Neutrophil (primary cell): ENCODE measurements at regions not wholly inside any gene's neighbourhood (a gene's known extent, or its start where the extent isn't known, plus 50 kb on each side); places are given as distances from the start of the nearest gene placed in this dataset.

Experiments used
- H3K27ac ChIP-seq: fragments of 200-600 bp; sonication (generic); 2 replicates; pipeline ENCODE4 v1.5.1; 2016; ENCODE audit warnings: mild to moderate bottlenecking, moderate library complexity
- H3K27me3 ChIP-seq: fragments of 200-600 bp; sonication (generic); 2 replicates; pipeline ENCODE4 v1.6.0; 2016; ENCODE audit warnings: mild to moderate bottlenecking
- H3K36me3 ChIP-seq: fragments of 200-600 bp; sonication (generic); 2 replicates; pipeline ENCODE4 v1.5.1; 2017
- H3K4me1 ChIP-seq, 2 experiments: fragments of 200-600 bp in 1 of 2; sonication (generic) in 1 of 2; 1 replicate in 1 of 2; 2 replicates in 1 of 2; pipeline versions ENCODE4 v1.5.1 to v1.6.1; 2013 to 2016; ENCODE audit warnings: low read depth in 1 of 2, low read length in 1 of 2, mild to moderate bottlenecking in 1 of 2, moderate library complexity in 1 of 2; ENCODE audit not compliant: control insufficient read depth in 1 of 2, insufficient read depth in 1 of 2
- H3K4me3 ChIP-seq, 2 experiments: fragments of 200-600 bp in 1 of 2; sonication (generic) in 1 of 2; 1 replicate in 1 of 2; 2 replicates in 1 of 2; pipeline ENCODE4 v1.5.1; 2013 to 2016; ENCODE audit warnings: low read depth in 1 of 2, low read length in 1 of 2, mild to moderate bottlenecking in 1 of 2, moderate library complexity in 1 of 2
- H3K9me3 ChIP-seq: fragments of 200-600 bp; sonication (generic); 2 replicates; pipeline ENCODE4 v1.5.1; 2016
- CTCF ChIP-seq: fragments of 200-600 bp; sonication (generic); IDR thresholded peaks from 2 replicates; pipeline ENCODE4 v1.5.1; 2016; ENCODE audit warnings: antibody characterized with exemption

GRCh38 chr6:119587537-119587936 is 238.0 kb upstream of the MAN1A1 start:
- Histone ChIP-seq H3K4me1 (no peaks in the 10 kb centered on the region), H3K27ac (no peak overlapping the region), H3K27me3 (no peaks in the 10 kb centered on the region), H3K4me3 (no peak overlapping the region), H3K9me3 (no peaks in the 10 kb centered on the region), H3K36me3 (no peaks in the 10 kb centered on the region)
- no peak for TF ChIP-seq CTCF

- no peaks in the 10 kb centered on the region for H3K27me3 ChIP-seq
- H3K27ac ChIP-seq, result no peak overlapping the region
- no peak for TF ChIP-seq CTCF
- H3K4me3 ChIP-seq, result no peak overlapping the region
- H3K9me3 ChIP-seq, result no peaks in the 10 kb centered on the region
- H3K4me1 ChIP-seq, result no peaks in the 10 kb centered on the region
- H3K36me3 ChIP-seq, result no peaks in the 10 kb centered on the region
Observed at GRCh38 chr6:119586250-119586882, 236.8 kb upstream of the MAN1A1 start.

- H3K27ac ChIP-seq, result no peak overlapping the region
- no peaks in the 10 kb centered on the region for H3K36me3 ChIP-seq
- no peaks in the 10 kb centered on the region for H3K4me1 ChIP-seq
- no peak for TF ChIP-seq CTCF
- H3K9me3 ChIP-seq, result no peaks in the 10 kb centered on the region
- H3K27me3 ChIP-seq, result no peaks in the 10 kb centered on the region
- no peak overlapping the region for H3K4me3 ChIP-seq
Observed at GRCh38 chr6:119584088-119584487, 234.5 kb upstream of the MAN1A1 start.

GRCh38 chr6:119581220-119581619 is 231.7 kb upstream of the MAN1A1 start:
- no peaks in the 10 kb centered on the region for H3K9me3 ChIP-seq
- H3K4me1 ChIP-seq, result no peaks in the 10 kb centered on the region
- no peak for TF ChIP-seq CTCF
- H3K4me3 ChIP-seq, result no peak overlapping the region
- no peaks in the 10 kb centered on the region for H3K27me3 ChIP-seq
- no peak overlapping the region for H3K27ac ChIP-seq
- H3K36me3 ChIP-seq, result no peaks in the 10 kb centered on the region

- TF ChIP-seq CTCF, result no peak
- Histone ChIP-seq H3K27me3 (no peaks in the 10 kb centered on the region), H3K27ac (no peak overlapping the region), H3K36me3 (no peaks in the 10 kb centered on the region), H3K9me3 (no peaks in the 10 kb centered on the region), H3K4me1 (no peaks in the 10 kb centered on the region), H3K4me3 (no peak overlapping the region)
Observed at GRCh38 chr6:119575721-119576120, 226.2 kb upstream of the MAN1A1 start.

- no peaks in the 10 kb centered on the region for H3K9me3 ChIP-seq
- no peak overlapping the region for H3K4me3 ChIP-seq
- no peak for TF ChIP-seq CTCF
- no peaks in the 10 kb centered on the region for H3K36me3 ChIP-seq
- no peak overlapping the region for H3K27ac ChIP-seq
- no peaks in the 10 kb centered on the region for H3K4me1 ChIP-seq
- no peaks in the 10 kb centered on the region for H3K27me3 ChIP-seq
Observed at GRCh38 chr6:119568580-119568979, 219.0 kb upstream of the MAN1A1 start.
